ENCODE measurements at regions not wholly inside any gene's neighbourhood (a gene's known extent, or its start where the extent isn't known, plus 50 kb on each side); places are given as distances from the start of the nearest gene placed in this dataset.

GRCh38 chr5:1948663-1949191 is 66.0 kb upstream of the IRX4 start:
- H3K4me3 ChIP-seq: no peak overlapping the region
- intact Hi-C loops (cut with DNase I, micrococcal nuclease): no loop called here
- DNase-seq: peak in 1 of 3 donors; percentile 40
- ATAC-seq: no peak
- H3K9me3 ChIP-seq: no peaks in the 10 kb centered on the region
- no peaks in the 10 kb centered on the region for H3K36me3 ChIP-seq (ENCODE audit: low read depth)
- no peaks in the 10 kb centered on the region for H3K4me1 ChIP-seq (ENCODE audit: low read depth)
- TF ChIP-seq, protein P1, sequence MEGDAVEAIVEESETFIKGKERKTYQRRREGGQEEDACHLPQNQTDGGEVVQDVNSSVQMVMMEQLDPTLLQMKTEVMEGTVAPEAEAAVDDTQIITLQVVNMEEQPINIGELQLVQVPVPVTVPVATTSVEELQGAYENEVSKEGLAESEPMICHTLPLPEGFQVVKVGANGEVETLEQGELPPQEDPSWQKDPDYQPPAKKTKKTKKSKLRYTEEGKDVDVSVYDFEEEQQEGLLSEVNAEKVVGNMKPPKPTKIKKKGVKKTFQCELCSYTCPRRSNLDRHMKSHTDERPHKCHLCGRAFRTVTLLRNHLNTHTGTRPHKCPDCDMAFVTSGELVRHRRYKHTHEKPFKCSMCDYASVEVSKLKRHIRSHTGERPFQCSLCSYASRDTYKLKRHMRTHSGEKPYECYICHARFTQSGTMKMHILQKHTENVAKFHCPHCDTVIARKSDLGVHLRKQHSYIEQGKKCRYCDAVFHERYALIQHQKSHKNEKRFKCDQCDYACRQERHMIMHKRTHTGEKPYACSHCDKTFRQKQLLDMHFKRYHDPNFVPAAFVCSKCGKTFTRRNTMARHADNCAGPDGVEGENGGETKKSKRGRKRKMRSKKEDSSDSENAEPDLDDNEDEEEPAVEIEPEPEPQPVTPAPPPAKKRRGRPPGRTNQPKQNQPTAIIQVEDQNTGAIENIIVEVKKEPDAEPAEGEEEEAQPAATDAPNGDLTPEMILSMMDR (IDR thresholded peaks at IDR 0.05): no peak

DNA sequence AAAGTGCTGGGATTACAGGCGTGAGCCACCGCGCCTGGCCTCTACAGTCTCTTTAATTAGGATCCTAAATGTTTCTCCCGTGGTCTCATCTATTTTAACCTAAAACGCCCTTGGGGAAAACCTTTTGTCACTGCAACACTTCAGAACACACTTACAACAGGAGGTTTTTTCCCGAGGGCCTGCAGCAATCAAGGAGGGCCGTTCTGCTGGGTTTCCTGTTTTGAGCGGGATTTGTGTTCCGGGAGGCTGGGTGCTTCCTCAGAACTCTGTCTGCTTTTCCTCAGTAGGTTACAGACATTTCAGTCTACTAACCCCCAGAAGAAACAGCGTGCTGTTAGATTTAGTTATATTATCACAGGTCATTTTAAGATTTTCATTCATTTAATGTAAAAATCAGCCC is 65.4 kb upstream of the IRX4 start:
- Histone ChIP-seq H3K36me3 (ENCODE audit: low read depth) (no peaks in the 10 kb centered on the region), H3K9me3 (no peaks in the 10 kb centered on the region), H3K4me1 (ENCODE audit: low read depth) (no peaks in the 10 kb centered on the region), H3K4me3 (no peak overlapping the region)
- DNase-seq (no peak), ATAC-seq (no peak)
- TF ChIP-seq, protein P1 (IDR thresholded peaks at IDR 0.05): no peak
- intact Hi-C loops (cut with DNase I, micrococcal nuclease): no loop called here

DNA sequence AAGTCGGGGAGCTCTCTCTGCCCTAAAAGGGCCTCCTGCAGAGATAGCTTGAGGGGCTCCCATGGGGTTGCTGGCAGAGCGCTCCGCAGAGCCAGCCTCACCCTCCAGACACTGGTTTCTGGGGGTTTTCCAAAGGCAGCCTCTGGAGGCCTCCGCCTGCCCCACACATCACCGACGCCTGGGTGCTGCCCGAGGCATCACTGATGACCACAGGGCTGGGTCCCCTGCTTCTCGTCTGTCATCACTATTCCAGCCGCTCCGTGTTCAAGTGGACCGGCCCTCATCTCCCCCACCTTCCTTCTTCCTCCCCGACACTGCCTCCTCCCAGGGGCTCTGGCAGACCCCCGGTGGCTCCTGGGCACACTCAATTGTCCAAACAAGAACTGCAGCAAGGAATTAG is 64.1 kb upstream of the IRX4 start:
- ATAC-seq (no peak), DNase-seq (no peak)

DNA sequence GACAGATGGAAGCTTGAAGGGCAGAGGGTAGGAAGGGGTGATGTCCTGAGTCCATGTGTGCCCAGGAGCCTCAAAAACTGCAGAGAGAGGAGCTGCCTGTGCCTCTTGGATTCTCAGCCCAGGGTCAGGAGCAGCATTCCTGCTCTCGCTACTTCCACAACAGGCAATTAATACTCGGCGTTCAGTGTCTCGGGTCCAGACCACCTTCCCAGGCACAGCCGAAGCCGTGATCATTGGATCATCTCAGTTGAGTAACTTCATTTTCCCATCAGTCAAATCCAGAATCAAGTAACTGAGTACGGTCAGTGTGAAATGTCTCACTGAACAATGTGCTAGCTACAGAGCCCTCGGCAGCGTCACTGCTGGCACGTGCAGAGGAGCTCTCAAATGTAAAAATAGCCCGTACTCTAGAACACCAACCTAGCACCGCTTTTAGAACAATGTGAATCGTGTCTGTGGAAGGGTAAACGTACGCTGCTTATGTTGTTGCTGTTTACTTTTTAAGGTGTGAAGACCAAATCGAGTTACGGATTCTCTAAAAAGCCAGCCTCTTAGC is 63.5 kb upstream of the IRX4 start:
- DNase-seq: no peak
- Histone ChIP-seq H3K9me3 (no peaks in the 10 kb centered on the region), H3K4me3 (no peak overlapping the region), H3K4me1 (ENCODE audit: low read depth) (no peaks in the 10 kb centered on the region), H3K36me3 (ENCODE audit: low read depth) (no peaks in the 10 kb centered on the region)
- intact Hi-C loops (cut with DNase I, micrococcal nuclease): no loop called here
- ATAC-seq: no peak
- TF ChIP-seq, protein P1 (IDR thresholded peaks at IDR 0.05): no peak

More for the DNA sequence above, 64.1 kb upstream of the IRX4 start:
- TF ChIP-seq, protein P1 (IDR thresholded peaks at IDR 0.05): no peak
- H3K9me3 ChIP-seq: no peaks in the 10 kb centered on the region
- no peaks in the 10 kb centered on the region for H3K4me1 ChIP-seq (ENCODE audit: low read depth)
- intact Hi-C loops (cut with DNase I, micrococcal nuclease): no loop called here
- H3K36me3 ChIP-seq (ENCODE audit: low read depth): no peaks in the 10 kb centered on the region
- no peak overlapping the region for H3K4me3 ChIP-seq

DNA sequence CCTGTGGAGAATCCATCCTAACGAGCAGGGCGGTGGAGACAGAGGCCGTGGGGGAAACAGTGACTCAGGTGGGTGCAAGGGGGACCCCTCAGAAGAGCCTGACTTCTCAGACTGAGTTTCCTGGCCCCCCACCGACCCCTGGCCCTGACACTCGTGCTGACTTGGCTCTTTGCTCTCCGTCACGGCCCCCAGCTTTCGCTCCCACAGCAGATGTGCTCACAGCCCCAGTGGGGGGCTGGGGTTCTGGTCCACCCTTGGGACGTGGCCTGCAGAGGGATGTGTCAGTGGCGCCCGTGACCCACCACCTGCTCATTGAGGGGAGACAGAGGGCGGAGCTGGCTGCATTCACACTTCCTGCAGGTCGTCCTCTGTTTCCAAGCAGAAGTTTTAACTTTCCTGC is 62.9 kb upstream of the IRX4 start:
- no peak for DNase-seq
- TF ChIP-seq, protein P1 (IDR thresholded peaks at IDR 0.05): no peak
- no peak for ATAC-seq
- Histone ChIP-seq H3K4me1 (ENCODE audit: low read depth) (no peaks in the 10 kb centered on the region), H3K9me3 (no peaks in the 10 kb centered on the region), H3K36me3 (ENCODE audit: low read depth) (no peaks in the 10 kb centered on the region), H3K4me3 (no peak overlapping the region)
- intact Hi-C loops (cut with DNase I, micrococcal nuclease): no loop called here

GRCh38 chr5:1944408-1944807 is 61.7 kb upstream of the IRX4 start:
- H3K36me3 ChIP-seq (ENCODE audit: low read depth): no peaks in the 10 kb centered on the region
- H3K4me3 ChIP-seq: no peak overlapping the region
- intact Hi-C loops (cut with DNase I, micrococcal nuclease): no loop called here
- no peaks in the 10 kb centered on the region for H3K4me1 ChIP-seq (ENCODE audit: low read depth)
- ATAC-seq: no peak
- TF ChIP-seq, protein P1 (IDR thresholded peaks at IDR 0.05): no peak
- DNase-seq: no peak
- no peaks in the 10 kb centered on the region for H3K9me3 ChIP-seq

Measured in mucosa of descending colon (tissue), 3 donors.